ENCODE measurements at regions not wholly inside any gene's neighbourhood (a gene's known extent, or its start where the extent isn't known, plus 50 kb on each side); places are given as distances from the start of the nearest gene placed in this dataset.

DNA sequence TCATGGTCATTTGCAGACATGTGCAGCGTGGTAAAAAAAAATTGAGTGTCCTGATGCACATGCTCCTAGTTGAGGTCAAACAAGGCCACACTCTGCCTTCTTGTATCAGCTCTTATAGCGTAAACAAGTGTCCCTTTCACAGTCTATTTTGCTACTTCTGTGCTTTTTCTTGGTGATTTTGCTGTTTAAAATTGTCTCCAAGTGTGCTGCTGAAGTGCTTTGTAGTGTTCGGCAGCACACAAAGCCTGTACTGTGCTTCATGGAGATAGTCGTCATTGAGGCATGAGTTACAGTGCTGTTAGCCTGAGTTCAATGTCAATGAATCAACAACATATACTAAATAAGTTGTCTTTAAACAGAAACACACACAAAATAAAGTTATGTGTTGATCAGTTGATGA is 690.4 kb upstream of the MEF2C start:
- H3K27me3 ChIP-seq (ENCODE audit: low read length), result no peaks in the 10 kb centered on the region
- no peaks in the 10 kb centered on the region for H3K9me3 ChIP-seq (ENCODE audit: low read length)
- H3K4me3 ChIP-seq (ENCODE audit: low read length), result no peak overlapping the region
- no peak overlapping the region for H3K4me2 ChIP-seq (ENCODE audit: low read length)
- no peak overlapping the region for H3K9ac ChIP-seq (ENCODE audit: low read length)
- no TSS peak for BruUV-seq (replicated peaks)
- intact Hi-C loops (cut with micrococcal nuclease), result no loop called here
- POLR2A ChIA-PET (ENCODE audit: unreplicated experiment), result no interaction called here
- ATAC-seq (no peak), DNase-seq (no peak)
- H3K4me1 ChIP-seq (ENCODE audit: insufficient read depth, low read length), result no peaks in the 10 kb centered on the region
- no peaks in the 10 kb centered on the region for H3K79me2 ChIP-seq (ENCODE audit: low read length)
- H4K20me1 ChIP-seq (ENCODE audit: low read length), result no peaks in the 10 kb centered on the region
- CTCF ChIA-PET, result no interaction called here
- TF ChIP-seq EZH2phosphoT487 (IDR thresholded peaks at IDR 0.05; ENCODE audit: borderline replicate concordance, low read length) (no peak), EZH2 (IDR thresholded peaks at IDR 0.05; ENCODE audit: low read length, unreplicated experiment) (no peak)
- no peaks in the 10 kb centered on the region for H3K36me3 ChIP-seq (ENCODE audit: low read depth, low read length)
- H2AFZ ChIP-seq (ENCODE audit: low read length), result no peak overlapping the region
- H3K27ac ChIP-seq (ENCODE audit: low read length), result no peak overlapping the region
- no peaks in the 10 kb centered on the region for H3F3A ChIP-seq (ENCODE audit: low read length, unreplicated experiment)
- no peaks in the 10 kb centered on the region; the same call in 1 of the 2 replicates for H3K9me2 ChIP-seq (replicated peaks; ENCODE audit: low read length)

DNA sequence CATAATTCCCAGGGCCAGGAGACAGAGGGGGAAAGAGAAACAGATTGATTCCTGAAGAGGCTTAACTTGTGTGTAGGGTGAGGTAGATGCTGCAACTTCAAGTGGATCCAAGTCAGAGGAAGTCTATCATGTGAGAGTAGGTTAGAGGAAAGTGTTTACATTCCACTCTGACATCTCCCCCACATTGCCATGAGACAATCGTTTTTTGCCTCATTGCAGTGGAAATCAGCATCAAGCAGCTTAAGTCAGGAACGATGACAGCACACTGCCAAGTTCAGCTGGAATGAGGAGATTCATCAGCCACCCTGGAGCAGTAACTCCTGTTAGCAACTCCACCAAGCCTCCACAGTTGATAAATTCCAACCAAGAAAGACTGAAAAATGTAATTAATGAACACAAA is 689.7 kb upstream of the MEF2C start:
- no peak overlapping the region for H3K27ac ChIP-seq (ENCODE audit: low read length)
- no peaks in the 10 kb centered on the region for H3K4me1 ChIP-seq (ENCODE audit: insufficient read depth, low read length)
- no peaks in the 10 kb centered on the region for H3K9me3 ChIP-seq (ENCODE audit: low read length)
- POLR2A ChIA-PET (ENCODE audit: unreplicated experiment), result no interaction called here
- H2AFZ ChIP-seq (ENCODE audit: low read length), result no peak overlapping the region
- no peak overlapping the region for H3K4me3 ChIP-seq (ENCODE audit: low read length)
- DNase-seq (no peak), ATAC-seq (no peak)
- BruUV-seq (replicated peaks), result no TSS peak
- no peaks in the 10 kb centered on the region for H3K79me2 ChIP-seq (ENCODE audit: low read length)
- H3K4me2 ChIP-seq (ENCODE audit: low read length), result no peak overlapping the region
- no peaks in the 10 kb centered on the region for H3K36me3 ChIP-seq (ENCODE audit: low read depth, low read length)
- no peak overlapping the region for H3K9ac ChIP-seq (ENCODE audit: low read length)
- no peaks in the 10 kb centered on the region for H3K27me3 ChIP-seq (ENCODE audit: low read length)
- no peaks in the 10 kb centered on the region for H3F3A ChIP-seq (ENCODE audit: low read length, unreplicated experiment)
- intact Hi-C loops (cut with micrococcal nuclease), result no loop called here
- TF ChIP-seq EZH2phosphoT487 (IDR thresholded peaks at IDR 0.05; ENCODE audit: borderline replicate concordance, low read length), result no peak
- TF ChIP-seq, protein P1, sequence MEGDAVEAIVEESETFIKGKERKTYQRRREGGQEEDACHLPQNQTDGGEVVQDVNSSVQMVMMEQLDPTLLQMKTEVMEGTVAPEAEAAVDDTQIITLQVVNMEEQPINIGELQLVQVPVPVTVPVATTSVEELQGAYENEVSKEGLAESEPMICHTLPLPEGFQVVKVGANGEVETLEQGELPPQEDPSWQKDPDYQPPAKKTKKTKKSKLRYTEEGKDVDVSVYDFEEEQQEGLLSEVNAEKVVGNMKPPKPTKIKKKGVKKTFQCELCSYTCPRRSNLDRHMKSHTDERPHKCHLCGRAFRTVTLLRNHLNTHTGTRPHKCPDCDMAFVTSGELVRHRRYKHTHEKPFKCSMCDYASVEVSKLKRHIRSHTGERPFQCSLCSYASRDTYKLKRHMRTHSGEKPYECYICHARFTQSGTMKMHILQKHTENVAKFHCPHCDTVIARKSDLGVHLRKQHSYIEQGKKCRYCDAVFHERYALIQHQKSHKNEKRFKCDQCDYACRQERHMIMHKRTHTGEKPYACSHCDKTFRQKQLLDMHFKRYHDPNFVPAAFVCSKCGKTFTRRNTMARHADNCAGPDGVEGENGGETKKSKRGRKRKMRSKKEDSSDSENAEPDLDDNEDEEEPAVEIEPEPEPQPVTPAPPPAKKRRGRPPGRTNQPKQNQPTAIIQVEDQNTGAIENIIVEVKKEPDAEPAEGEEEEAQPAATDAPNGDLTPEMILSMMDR (conservative IDR thresholded peaks at IDR 0.05; ENCODE audit: low read depth, low read length), result no peak
- TF ChIP-seq EZH2 (IDR thresholded peaks at IDR 0.05; ENCODE audit: low read length, unreplicated experiment), result no peak
- no peaks in the 10 kb centered on the region for H4K20me1 ChIP-seq (ENCODE audit: low read length)
- CTCF ChIA-PET, result no interaction called here
- no peaks in the 10 kb centered on the region for H3K9me2 ChIP-seq (replicated peaks; ENCODE audit: low read length)

DNA sequence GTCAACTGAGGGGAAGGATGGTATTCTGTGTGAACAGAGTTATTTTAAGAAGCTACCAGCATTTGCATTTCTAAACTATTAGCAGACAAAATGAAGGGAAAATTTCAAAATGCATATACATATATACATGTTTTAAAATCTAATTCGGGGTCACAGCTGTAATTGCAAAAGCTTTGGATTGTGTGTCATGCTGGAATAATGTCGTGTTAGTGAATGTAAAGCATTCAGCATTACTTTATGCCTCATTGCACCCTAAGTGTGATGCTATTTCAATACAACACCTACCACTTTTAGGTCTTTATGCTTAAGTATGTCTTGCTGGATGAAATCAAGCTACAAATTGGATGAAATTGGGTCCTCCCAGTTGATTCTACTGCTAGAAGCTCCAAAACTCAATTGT is 687.6 kb upstream of the MEF2C start:
- Histone ChIP-seq H4K20me1 (ENCODE audit: low read length) (no peaks in the 10 kb centered on the region), H3K9ac (ENCODE audit: low read length) (no peak overlapping the region), H3K36me3 (ENCODE audit: low read depth, low read length) (no peaks in the 10 kb centered on the region), H3K27ac (ENCODE audit: low read length) (no peak overlapping the region), H3K4me3 (ENCODE audit: low read length) (no peak overlapping the region), H3K79me2 (ENCODE audit: low read length) (no peaks in the 10 kb centered on the region), H3K4me2 (ENCODE audit: low read length) (no peak overlapping the region), H3K9me3 (ENCODE audit: low read length) (no peaks in the 10 kb centered on the region), H3K27me3 (ENCODE audit: low read length) (no peaks in the 10 kb centered on the region), H3K9me2 (replicated peaks; ENCODE audit: low read length) (no peaks in the 10 kb centered on the region), H3F3A (ENCODE audit: low read length, unreplicated experiment) (no peaks in the 10 kb centered on the region), H3K4me1 (ENCODE audit: insufficient read depth, low read length) (no peaks in the 10 kb centered on the region), H2AFZ (ENCODE audit: low read length) (no peak overlapping the region)
- ATAC-seq (no peak), DNase-seq (no peak)
- ChIA-PET CTCF (no interaction called here), POLR2A (ENCODE audit: unreplicated experiment) (no interaction called here)
- no TSS peak for BruUV-seq (replicated peaks)
- TF ChIP-seq EZH2 (IDR thresholded peaks at IDR 0.05; ENCODE audit: low read length, unreplicated experiment) (no peak), EZH2phosphoT487 (IDR thresholded peaks at IDR 0.05; ENCODE audit: borderline replicate concordance, low read length) (no peak)
- TF ChIP-seq, protein P1 (conservative IDR thresholded peaks at IDR 0.05; ENCODE audit: low read depth, low read length), result no peak
- intact Hi-C loops (cut with micrococcal nuclease), result no loop called here

All from PC-3 (cell line).